ENCODE measurements at regions not wholly inside any gene's neighbourhood (a gene's known extent, or its start where the extent isn't known, plus 50 kb on each side); places are given as distances from the start of the nearest gene placed in this dataset.

DNA sequence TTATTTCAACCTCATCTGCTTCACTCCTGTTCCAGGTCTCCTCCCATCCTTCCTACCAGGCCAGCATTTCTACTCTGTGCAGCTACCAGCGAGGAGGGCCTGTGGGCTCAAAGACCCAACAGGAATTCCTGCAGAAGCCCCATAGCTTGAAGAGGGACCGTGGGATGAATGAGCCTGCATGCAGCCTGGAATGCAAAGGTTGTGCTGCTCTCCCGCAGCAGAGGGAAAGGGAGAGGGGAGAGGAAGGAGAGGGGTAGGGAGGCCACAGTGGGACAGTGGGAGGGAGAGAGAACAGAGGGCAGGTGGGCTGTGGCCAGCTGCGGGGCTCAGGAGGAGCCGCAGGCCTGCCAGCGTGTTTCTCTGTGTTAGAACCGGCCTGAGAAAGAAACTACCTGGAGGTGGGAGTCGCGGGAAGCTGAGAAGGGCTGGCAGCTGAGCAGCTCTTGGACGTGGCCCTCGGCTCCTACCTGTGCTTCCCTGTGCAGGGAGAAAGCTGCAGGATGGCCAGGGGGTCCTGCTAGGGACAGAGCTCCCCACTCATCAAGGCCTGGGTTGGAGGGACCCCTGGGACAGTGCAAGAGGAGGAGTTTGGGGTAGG is 66.1 kb upstream of the MLN start:
- DNase-seq (ENCODE audit: low spot score in 2 of 2) (no peak), FAIRE-seq (no peak)

- no peak for DNase-seq (ENCODE audit: low spot score in 2 of 2)
- no peak for FAIRE-seq
Measured at GRCh38 chr6:33869121-33869520, 65.3 kb upstream of the MLN start.

DNA sequence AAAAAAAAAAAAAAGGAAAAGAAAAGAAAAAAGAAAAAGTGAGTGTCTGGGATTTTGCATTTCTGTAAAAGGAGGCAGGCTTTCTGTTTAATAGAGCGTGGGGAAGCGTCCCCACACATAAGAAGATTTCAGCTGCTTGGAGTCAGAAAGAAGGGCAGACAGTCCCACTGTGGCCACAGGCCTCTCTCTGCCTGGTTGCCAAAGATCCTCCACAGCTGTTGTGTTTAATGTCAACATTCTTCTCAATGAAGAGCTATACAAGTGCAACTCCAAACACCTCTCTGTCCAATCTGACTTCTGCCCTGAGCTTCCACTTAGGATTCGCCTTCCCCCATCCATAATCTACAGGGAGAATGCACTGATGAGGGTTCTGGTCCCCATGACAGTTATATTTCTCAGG is 64.3 kb upstream of the MLN start:
- no peak for DNase-seq (ENCODE audit: low spot score in 2 of 2)
- FAIRE-seq: no peak

DNA sequence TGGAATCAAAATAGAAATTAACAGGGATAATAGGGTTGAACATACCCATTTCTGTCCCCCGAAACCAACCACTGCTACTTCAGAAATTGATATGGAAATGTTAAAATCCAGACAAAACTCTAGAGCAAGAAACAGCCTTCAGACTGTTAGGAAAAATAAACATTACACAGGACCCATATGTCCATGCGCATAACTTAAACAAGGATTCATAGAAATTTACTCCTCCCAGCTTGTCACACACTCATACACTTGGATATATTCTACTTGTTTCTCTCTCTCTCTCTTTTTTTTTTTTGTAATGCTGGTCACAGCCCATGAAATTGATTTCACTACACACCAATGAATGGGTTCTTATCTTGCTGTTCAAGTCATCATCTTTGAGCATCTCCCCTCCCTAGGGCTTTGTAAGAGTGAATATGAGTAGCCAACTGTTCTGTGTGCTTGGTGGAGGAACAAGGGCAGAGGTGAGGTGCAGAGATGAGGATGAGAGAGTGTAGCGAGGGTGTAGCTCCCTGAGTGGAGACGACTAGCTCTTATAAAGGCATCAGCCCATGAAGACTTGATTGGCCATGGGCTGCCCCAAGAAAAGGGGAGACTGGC is 61.8 kb upstream of the MLN start:
- FAIRE-seq (no peak), DNase-seq (ENCODE audit: low spot score in 2 of 2) (no peak)

DNA sequence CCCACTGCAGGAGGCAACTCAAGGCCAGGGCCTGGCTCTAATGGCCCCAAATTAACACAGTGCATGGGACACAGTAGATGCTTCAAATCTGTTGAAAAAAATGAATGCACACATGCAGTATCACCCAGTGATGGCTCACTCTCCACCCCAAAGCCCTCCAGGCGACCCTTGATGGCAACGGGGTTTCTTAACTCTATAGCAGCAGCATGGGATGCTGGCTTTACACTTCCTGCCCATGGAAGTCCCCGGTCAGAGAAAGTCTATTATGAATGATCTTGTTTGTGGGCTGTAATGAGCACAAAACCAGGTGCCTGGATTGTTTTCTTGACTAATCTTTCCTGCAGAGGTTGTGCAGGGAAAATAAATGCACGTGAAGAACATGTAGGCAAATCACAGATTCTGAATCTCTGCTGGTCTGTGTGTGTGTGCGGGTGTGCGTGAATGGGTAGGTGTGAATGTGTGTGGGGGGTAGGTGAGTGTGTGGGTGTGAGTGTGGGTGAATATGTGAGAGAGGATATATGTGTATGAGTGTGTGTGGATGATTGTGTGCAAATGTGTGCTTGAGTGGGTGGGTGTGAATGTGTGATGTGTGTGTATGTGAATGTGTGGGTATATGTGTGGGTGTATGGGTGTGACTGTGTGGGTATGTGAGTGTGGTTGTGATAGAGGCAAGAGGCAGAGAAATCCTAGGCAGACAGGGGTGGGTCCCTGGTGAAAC is 60.1 kb upstream of the MLN start:
- FAIRE-seq (no peak), DNase-seq (ENCODE audit: low spot score in 2 of 2) (no peak)

DNA sequence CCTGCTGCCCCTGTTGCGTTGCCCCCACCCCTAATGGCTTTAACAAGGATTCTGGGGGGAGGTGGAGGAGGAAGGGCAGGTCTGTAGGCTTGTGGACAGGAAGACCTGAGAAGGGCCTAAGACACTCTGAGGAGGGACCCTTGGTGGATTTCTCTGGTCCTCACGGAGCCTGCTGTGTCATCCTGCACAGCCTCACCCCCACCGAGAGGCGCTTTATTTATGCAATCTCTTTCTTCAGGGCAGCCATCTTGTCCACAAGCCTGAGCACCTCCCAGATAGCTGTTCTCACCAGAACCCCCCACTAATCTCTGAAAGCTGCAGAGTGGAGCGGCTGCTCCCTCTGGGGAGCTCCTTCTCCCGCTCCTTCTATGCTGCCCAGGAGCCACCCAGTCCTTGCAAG is 59.3 kb upstream of the MLN start:
- DNase-seq (ENCODE audit: low spot score in 2 of 2) (no peak), FAIRE-seq (no peak)

DNA sequence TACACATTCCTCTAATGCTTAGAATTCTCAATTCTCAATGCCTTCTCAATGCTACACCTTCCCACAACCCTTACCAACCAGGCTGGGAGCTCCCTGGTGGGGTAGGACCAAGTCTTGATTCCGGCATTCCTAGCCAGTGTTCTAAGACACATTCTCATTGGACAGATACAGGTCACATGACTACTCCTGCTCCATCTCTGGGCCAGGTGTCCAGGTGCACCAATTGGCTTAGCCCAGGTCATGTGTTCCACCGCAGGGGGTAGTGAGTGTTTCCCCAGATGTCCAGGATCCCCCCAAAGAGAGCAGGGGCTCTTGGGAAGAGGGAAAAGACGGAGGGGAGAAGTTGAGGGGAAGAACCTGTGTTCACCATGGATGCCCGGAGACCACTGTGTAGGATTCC is 58.7 kb upstream of the MLN start:
- FAIRE-seq: no peak
- DNase-seq (ENCODE audit: low spot score in 2 of 2): no peak

GRCh38 chr6:33861722-33862121 is 57.9 kb upstream of the MLN start:
- FAIRE-seq (no peak), DNase-seq (ENCODE audit: low spot score in 2 of 2) (no peak)

GRCh38 chr6:33860706-33861474 is 57.1 kb upstream of the MLN start:
- DNase-seq (ENCODE audit: low spot score in 2 of 2): no peak
- no peak for FAIRE-seq

- no peak for DNase-seq (ENCODE audit: low spot score in 2 of 2)
- no peak for FAIRE-seq
Measured at GRCh38 chr6:33860006-33860405, 56.2 kb upstream of the MLN start.

- DNase-seq (ENCODE audit: low spot score in 2 of 2): no peak
- no peak for FAIRE-seq
Measured at GRCh38 chr6:33858804-33859505, 55.2 kb upstream of the MLN start.

DNA sequence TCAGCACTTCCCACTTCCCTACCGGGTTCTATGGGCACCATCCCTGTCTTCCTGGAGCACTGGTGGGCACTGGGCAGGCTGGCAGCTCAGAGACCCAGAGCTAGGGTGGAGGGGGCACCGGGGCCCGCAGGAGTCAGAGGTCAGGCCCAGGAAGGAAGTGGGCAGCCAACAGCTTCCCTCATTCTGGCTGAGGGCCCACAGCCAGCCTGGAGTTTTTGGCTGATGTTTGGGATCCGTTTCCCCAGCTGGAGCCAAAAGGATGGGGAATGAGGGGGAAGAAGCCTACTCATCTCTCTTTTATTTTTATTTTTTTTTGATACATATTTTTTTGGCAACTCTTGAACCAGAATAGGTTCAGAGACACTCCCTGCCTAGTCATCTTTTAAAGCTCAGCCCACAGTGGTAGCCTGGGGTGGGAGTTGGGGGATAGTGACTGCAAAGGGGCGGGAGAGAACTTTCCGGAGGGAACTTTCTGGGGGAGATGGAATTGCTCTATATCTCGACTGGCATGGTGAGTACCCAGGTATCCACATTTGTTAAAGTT is 54.2 kb upstream of the MLN start:
- DNase-seq (ENCODE audit: low spot score in 2 of 2) (no peak), FAIRE-seq (no peak)

DNA sequence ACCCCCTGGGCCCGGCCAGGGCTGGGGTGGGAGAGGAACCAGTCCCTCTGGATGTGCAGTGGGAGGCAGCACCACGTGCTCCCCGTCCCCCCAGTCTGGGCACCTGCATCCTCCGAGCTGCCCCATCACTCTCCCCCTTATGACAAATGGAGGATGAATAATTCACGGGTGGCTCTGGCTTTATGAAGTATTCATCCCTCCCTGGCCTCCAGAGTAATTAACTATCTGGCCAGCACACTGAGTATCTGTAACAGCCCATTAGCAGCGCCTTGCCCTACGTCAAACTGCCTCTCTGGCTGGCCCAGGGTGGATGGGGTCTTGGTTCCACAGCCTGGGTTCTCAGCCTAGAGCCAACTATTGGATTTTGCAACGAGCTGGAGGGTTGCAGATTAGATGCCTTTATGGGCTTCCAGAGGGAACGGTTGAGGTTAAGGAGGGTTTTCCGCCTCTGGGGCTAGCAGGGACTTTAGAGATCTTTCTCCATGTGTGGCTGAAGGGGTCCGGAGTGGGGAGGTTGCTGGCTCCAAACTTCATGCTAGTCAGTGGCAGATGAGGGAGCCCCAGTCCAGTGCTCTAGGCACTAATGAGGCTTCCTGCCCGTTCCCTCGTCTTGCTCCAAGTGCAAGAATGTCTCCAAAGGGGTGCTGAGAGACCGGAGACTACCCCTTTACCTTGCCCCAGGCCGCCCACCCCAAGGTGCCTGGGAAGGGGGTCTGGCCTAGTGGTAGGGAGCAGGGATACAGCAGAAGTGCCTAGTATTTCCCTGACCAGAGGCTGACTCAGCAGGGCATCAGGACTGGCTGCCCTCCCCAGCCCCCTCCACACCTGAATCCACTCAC is 53.5 kb upstream of the MLN start:
- DNase-seq (ENCODE audit: low spot score in 2 of 2) (no peak), FAIRE-seq (no peak)

- FAIRE-seq (no peak), DNase-seq (ENCODE audit: low spot score in 2 of 2) (no peak)
Measured at GRCh38 chr6:33856655-33857054, 52.9 kb upstream of the MLN start.

- no peak for FAIRE-seq
Measured at GRCh38 chr6:33856031-33856590, 52.3 kb upstream of the MLN start.

DNA sequence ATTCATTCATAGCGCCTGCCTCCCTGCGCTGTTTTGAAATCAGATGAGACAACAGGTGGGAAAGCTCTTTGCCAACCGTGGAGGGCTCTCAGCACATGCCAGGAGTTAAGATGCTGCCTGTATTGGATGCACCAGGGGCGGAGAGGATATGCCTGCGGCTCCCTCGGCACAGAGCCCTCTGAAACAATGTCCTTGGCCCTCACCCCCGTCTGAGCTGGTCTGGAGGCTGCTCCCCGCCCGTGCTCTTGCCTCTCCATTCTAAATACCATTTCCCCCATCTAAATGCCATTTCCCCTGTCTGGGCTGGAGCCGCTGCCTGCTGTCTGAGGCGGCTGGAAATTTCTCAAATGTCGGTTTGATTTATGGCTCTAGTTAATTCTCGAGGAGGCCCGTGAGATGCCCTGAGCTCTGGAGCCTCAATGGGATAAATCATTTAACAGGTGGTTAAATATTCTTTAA is 50.8 kb upstream of the MLN start:
- FAIRE-seq (no peak), DNase-seq (ENCODE audit: low spot score in 2 of 2) (no peak)

More at GRCh38 chr6:33856031-33856590, 52.3 kb upstream of the MLN start:
- no peak for DNase-seq (ENCODE audit: low spot score in 2 of 2)

DNA sequence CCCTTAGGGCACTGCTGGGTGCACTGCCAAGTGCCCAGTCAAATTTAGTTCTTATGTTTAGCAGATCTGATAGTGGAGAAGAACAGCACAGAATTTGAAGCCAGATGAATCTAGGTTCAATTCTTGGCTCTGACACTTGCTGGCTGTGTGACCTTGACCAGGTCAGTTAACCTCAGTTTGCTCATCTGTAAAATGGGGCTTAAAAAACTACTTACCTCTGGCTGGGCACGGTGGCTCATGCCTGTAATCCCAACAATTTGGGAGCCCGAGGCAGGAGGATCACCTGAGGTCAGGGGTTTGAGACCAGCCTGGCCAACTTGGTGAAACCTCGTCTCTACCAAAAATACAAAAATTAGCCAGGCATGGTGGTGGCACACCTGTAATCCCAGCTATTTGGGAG is 49.9 kb upstream of the MLN start:
- no peak for DNase-seq (ENCODE audit: low spot score in 2 of 2)
- no peak for FAIRE-seq
